GM18511 (cell line): ENCODE measurements at regions not wholly inside any gene's neighbourhood (a gene's known extent, or its start where the extent isn't known, plus 50 kb on each side); places are given as distances from the start of the nearest gene placed in this dataset.

Experiments used
- ATAC-seq: cut with Tn5 transposase; IDR thresholded peaks from one replicate; pipeline ENCODE4 v1.9.1; 2021; ENCODE audit warnings: mild to moderate bottlenecking, moderate library complexity; ENCODE audit not compliant: unreplicated experiment

DNA sequence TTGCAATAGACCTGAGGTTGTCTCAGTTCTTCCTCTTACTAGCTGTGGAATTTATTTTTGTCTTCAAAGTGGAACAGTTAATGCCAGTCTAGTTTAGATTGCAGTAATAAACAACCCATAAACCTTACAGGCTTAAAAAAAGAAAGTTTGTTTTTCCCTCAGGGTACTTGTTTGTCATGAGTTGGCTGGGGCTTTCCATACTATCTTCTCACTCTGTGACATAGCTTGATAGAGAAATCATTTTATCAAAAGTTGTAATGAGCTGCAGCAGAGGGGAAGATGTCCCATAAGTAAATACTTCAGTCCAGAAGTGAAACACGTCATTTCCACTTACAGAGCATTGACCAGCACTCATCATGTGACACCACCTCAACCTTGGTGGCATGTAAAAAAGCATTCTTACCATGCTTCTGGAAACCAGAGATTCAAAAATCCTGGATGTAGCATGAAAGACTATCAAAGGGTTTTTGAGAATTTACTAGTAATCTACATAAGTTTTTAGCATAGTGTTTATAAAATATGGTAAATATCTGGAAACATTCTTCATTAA lies 62.8 kb upstream of the COL11A1 start:
- ATAC-seq: no peak

DNA sequence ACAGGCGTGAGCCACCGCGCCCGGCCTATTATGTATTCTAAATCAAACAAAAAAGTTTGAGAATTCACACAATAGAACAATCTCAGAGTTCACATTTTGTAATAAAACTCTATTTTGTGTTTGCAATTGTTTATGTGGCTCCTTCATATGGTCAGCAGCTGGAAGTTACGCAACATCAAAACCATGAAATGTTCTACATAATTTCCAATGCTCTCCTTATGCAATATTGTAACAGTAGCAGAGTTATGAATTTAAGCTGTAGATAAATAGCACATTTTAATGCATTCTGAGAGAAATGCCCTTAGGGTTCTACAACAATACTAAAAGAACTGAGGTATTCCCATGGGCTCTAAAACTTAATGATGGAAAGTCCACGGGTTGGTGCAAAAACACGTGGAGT lies 62.3 kb upstream of the COL11A1 start:
- no peak for ATAC-seq

DNA sequence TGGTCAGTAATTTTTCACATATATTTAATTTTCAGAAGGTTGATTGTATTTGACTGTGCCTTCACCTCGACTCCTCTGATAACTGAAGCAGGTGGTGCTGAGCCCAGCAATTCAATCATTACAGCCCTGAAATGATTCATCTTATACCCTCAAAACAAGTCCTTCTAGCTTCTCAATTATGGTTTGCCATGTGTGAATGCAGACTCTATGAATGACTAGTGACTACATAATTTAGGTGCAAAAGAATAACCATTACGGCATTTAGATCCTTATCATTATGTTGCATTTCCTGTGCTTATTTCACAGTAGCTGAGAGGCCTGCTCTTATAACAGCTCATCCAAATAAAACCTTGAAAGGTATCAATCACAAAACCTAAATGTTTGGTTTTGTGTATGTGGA lies 54.0 kb upstream of the COL11A1 start:
- ATAC-seq: no peak

DNA sequence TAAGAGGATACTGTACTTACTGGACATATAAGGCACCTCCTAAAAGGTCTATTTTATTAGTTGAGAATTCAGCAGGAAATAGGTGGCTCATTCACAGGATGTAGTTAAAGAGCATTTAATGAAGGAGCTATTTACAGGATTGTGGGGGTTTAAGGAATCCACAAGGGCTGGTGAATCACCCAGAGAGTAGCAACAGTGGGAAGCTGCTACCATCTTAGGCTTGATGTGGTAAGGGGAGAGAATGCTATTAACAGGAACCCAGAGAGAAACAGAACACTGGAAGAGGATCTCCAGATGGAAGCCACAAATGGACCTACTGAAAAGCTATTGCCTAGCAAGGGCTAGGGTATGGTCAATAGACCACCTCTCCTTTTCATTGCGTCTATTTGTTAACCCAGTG lies 52.0 kb upstream of the COL11A1 start:
- no peak for ATAC-seq
